ENCODE measurements at regions not wholly inside any gene's neighbourhood (a gene's known extent, or its start where the extent isn't known, plus 50 kb on each side); places are given as distances from the start of the nearest gene placed in this dataset.
"Not testable (repeated sequence)": the region's sequence is repeated elsewhere in the genome, so short reads cannot be mapped to it uniquely, and the experiment has no call there.

DNA sequence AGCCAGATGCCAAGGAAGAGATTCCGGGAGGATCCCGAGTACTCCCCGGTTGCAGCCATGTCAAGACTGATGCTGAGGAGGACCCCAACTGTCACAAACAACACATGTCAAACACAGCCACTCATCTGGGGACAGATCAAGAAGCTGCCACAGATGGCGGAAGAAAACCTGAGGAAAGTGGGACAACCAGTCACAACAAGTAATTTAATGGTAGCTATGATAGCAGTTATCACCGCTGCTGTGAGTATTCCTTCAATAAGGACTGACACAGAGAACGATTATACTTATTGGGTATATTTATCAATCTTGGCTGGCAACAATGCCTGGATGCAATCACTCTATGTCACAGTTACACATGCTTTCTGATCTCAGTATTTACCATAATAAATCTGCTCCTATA, 763.4 kb downstream of the DHX35 start:
- DNase-seq, result not testable (repeated sequence)

DNA sequence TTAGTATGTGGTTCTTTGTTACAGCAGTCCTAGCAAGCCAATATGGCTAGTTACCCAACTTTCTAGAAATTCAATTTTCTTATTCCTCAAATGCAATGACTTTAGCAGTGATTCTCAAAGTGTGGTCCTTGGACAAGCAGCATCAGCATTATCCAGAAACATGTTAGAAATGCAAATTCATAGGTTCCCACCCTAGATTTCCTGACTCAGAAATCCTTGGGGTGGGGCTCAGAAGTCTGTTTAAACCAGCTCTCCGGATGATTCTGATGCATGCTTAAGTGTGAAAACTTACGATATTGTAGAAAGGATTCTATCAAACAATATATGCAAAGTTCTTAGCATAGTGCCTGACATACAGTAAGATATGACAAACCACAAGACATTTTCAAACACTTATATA, 757.1 kb downstream of the DHX35 start:
- no peak for DNase-seq

DNA sequence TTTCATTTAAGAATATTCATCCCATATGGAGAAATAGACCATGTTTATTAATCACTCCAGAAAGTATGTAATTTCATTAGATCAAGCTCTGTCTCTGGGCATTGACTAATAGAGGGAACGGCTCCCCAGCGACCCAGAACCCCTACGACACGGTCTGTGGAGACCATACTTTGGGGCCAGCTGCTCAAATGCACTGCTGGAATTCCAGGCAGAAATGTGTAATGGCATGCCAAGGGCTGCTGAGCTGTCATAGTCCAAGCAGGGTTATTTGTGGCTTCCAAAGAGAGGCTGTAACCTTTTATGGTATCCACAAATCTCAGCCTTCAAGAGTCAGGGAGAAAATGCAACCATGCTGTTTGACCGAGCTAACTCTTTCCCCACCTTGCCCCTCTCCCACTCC, 755.8 kb downstream of the DHX35 start:
- no peak for DNase-seq

DNA sequence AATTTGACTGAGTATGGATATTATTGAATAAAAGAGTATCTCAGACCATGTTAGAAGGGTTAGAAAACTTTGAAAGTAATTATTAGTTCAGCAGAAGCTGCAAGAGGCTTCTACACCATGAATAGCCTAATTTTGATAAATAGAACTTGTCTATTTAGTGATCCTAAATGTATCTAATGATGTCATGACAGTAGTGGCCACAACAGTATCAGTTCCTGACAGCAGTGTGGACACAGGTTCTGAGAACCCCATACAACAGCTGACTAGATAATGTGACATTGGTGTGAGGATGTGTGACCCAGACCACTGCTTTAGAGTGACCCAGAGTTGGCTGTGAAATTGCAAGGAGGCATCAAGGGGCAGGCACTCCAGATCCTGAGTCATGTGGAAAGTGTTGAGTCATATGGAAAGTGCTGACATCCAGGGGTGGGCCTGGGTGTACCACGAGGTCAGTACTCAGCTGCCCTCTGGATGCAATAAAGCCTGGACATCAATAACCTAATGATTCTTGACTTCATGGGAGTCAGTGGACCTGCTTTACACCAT, 754.7 kb downstream of the DHX35 start:
- DNase-seq, result no peak

DNA sequence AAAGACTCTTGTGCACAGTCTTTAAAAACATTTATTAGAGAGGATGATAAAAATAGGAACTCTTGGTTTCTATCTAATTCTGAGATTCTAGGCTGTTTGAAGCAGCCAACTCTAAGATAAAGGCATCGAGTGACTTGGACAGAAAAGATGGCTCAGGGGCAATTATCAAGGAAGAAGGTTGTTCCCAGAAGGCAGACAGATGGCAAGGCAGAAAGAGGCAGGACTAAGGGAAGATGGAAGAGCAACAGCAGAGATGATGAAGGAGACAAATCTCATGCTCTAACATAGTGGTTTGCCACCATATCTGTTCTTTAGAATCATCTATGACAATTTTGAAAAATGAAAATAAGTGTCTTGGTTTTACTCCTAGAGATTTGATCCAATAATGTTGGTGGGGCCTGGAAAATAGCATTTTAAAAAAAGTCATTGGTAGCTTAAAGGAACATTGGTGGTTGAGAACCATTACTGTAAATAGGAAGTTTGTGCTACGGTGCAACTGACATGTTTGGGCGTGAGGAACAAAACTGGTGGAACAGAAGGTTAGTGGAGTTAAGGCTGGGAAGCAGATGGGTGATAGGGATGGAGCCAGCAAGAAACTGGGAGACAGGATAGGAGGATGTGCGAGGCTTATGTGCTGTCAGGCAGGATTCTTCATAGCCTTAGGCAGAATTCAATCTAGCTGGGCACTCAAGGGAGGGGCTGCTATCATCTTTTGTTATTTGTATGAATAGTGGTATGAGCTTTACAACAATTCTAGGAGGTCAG, 751.1 kb downstream of the DHX35 start:
- DNase-seq, result no peak

DNA sequence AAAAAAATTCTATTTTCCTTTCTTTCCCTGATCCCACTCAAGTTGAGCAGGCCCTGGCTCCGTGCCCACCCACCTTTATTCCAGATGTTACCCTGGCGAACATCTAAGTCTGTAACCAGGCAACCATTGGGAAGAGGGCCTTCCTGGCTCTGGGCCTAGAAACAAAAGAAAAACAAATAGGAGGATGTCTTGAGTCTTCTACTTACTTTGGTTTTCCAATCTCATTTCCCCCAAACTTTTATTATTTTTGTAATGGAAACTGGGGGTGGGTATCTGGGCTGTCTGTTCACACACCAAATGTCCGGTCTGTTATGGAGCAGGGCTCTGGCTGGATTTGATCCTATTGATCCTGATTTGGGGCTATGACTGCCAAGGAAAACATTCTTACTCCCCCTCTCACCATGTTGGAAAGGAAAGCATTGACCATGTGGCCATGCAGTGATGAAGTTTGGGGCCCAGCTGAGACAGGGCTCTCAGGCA, 744.1 kb downstream of the DHX35 start:
- DNase-seq, result no peak

DNA sequence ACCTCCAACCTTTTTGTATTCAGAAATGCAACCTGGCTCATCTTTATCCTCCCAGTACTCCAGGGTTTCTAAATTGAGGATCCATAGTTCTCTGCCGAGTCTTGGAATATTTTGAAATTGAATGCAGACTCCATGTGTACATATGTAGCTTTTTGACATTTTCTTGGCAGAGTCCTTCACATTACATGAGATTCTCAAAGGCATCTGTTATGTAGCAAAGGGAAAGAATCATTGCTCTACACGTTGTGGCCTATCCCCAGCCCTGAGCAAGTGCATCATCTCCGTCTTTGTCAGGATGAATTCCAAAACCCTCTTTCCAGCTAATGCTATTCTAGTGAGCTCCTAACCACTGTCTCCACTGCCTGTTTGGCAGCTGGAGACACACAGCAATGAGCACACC, 742.9 kb downstream of the DHX35 start:
- DNase-seq, result no peak

DNA sequence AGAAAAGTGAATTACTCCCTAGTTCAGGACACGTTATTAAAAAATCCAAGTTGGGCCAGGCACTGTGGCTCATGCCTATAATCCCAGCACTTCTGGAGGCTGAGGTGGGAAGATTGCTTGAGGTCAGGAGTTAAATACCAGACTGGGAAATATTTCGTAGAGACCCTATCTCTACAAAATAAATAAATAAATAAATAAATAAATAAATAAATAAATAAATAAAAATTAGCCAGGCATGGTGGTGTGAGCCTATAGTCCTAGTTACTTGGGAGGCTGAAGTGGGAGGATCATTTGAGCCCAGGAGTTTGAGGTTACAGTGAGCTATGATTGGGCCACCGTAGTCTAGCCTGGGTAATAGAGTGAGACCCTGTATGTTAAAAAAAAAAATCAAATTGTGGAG, 741.2 kb downstream of the DHX35 start:
- DNase-seq, result not testable (repeated sequence)

DNA sequence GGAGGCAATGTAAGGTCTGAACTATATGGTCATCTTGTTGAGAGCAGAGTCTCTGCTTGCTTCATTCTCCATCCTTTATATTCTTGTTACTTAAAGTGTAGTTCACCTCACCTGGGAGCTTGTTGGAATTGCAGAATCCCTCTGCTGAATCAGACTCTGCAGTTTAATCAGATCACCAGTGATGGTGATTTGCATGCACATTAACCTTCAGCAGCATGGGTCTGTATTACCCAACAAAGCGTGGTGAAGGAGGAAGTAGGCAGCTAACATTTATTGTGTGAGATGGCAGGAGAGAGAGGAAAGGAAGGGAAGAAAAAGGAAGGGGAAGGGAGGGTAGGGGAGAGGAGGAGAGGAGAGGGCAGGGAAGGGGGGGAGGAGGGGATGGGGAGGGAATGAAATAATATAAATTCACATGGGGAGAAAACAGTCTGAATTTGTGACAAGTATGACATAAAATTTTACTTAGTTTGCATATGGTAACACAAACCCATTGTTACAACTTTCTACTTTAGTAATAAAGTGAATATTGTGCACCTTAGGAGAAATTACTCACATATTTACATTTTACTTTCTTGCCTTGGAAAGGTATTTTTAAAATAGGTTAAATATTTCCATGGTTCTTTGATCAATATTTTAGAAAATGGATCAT, 740.7 kb downstream of the DHX35 start:
- DNase-seq, result no peak

DNA sequence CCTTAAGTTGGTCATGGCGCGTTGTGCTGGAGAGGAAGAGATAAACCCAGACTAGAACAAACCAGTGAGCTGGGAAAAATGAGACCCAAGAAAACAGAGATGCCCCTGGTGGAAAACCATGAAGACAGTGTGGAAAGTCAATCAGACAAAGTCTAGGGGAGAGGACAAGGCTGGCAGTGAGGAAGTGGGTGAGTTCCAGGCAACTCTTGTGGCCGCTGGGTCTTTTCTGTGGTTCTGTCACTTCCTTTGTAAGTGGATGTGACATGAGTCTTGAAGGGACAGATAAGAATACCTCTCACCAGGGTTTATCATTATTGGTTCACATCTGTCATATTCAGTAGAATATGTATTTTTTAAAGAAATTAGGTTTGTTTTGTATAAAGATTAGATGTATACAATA, 738.4 kb downstream of the DHX35 start:
- DNase-seq, result no peak

DNA sequence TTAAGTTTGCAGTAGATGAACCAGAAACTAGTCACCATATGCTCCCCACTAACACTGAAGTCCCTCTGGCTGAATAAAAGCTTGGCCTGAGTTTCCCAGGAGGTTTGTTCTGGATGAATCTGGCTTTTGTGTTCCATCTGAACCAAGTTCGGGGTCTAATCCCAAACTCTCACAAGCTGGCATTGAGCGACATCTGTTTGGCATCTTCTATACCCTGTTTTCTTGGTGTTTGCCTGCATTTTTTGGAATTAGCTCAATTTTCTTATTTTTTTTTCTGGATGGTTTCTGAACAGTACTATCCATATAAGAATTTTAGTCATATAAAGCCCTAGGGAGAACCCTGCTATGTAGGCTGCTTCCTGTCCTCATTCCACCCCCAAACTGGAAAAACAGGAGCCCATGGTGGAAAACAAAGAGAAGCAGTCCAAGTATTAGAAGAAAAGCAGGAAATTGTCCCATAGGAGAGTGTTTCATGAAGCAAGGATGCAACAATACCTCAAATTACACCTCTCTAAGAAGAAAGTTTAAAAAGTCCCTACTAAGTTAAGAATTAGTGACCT, 737.1 kb downstream of the DHX35 start:
- no peak for DNase-seq

DNA sequence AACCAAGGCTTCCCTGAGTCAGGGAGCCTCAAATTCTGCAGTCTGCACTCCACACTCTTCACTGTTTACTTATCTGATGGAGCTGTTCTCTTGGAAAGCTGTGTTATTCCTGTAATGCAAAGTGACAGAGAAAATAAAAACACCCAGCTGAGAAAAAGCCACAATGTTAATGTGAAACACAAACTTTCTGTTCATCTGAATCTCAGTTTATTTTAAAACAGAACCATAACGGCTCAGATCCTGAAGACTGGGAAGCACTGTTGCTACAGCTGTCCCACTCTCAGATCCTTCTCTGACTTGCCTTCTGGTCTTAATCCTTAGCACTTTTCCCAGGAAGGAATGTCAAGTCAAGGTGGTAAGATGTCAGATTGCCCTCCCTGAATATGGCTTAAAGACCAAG, 736.6 kb downstream of the DHX35 start:
- DNase-seq, result no peak

DNA sequence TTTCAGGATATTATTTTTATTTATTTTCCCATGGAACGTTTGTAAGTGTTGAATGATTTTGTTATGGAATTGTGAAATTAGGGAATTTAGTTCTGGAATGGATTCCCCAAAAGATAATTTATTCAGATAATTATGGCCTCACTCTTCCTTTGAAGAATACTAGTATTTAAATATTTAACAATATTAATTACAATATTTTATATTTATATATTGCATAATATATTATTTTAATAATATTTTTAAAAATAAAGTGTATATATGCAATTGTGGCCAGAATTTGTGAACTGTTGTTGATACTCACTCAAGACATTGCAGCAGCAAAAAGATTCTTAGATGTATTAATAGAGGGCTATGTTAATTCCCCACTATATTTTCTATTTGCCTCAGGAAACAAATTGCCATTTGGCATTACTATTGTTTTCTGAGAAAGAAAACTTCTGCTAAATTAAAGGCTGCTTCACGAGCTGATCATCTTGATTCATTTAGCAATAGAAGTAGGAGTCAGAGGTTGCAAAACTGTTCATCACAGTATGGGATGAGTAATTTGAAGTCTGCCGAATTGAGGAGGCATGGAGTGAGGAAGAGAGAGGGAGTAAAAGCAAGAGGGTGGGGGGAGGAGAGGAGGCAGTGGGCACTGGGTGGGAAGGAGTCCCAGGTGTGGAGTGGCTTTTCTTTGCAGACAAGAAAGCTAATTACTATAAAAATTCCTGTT, 729.2 kb downstream of the DHX35 start:
- no peak for DNase-seq

DNA sequence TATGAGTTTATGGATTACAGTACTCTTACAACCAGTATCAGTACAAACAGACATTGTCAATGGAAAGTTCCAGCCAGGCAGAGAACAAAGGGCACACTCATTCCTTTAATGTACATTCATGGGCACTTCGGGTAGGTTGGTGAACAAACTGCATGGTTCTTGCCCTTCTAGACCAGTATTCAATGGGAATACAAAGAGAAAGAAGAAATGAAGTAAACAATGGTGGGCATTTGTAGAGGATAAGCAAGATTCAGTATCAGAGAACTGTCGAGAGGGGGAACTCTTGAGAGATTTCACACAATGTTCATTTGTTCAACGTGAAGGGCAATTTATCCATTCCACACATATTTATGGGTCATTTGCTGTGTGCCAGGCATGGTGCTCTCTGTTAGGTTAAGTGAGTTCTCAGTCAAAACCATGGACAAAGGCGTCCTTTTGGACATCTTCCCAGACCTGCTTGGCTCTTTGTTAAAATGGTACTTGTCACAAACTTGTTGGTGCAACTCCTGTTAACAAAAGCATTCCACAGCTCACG, 714.8 kb downstream of the DHX35 start:
- DNase-seq, result no peak

DNA sequence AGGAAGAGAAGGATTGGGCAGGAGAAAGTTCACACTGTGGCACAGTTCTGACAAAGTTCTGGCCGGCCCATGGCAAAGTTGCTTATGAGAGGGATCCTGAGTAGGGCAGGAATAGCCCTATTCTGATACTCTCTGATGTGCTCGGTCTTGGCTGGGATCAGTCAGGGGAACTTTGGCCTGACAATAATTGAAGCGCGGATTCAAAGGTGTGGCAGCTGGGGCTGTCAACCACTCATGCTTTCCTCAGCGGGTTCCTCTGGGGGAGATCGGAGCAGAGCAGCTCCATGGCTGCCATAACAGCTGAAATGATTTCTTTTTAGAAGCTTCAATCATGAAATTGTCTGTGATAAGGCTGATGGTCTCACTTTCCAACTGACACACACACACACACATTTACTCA, 714.1 kb downstream of the DHX35 start:
- no peak for DNase-seq

DNA sequence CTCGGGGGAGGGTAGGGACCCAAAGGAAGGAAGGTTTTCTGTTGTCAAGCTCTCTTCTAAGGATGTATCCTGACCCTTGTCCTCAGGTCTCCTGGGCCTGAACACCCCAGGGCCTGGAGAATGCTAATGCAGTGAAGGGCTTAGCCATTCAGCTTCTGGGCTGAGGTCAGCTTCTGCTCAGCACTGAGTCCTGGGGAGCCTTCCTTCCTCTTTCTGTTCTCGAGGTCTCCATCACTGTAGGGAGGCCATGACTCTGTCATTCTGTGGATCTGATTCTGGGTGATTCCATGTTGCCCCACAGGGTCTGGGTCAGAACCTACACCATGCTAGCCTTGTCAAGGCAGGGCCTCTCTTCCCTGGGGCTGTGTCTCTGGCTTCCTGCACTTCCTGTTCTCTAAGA, 712.7 kb downstream of the DHX35 start:
- DNase-seq, result no peak

DNA sequence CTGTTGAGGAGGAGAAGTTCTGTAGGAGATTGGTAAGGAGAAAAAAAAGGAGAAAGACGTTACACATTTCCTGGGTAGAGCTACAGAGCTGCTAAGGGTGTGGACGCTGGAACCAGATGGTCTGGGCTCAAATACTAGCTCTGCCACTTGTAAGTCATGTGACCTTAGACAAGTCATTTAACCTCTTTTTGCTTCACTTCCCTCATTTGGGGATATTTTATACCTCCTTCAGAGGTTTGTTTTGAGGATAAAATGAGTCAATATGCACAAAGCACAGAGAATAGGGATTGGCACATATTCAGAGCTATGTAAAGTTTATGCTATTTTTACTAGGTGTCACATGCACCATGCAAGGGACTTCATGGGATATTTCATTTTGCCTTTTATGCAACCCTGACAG, 708.8 kb downstream of the DHX35 start:
- no peak for DNase-seq

DNA sequence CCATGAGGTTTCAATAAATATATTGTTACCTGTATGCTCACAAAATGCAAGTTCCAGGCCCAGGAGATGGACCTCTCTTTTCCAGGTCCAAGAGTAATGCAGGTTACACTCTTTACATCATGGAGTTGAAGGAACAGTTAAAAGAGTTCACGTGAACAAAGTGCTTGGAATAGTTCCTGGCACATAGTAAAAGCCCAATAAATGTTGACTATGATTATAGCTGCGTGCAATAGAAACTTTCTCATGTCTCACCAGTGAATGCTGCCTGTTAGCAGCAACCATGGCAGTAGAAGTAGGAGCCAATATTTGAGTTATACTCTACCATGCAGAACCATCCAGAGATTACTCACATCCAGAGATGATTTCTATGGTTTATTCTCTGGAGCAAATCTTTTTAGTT, 707.5 kb downstream of the DHX35 start:
- DNase-seq, result no peak

DNA sequence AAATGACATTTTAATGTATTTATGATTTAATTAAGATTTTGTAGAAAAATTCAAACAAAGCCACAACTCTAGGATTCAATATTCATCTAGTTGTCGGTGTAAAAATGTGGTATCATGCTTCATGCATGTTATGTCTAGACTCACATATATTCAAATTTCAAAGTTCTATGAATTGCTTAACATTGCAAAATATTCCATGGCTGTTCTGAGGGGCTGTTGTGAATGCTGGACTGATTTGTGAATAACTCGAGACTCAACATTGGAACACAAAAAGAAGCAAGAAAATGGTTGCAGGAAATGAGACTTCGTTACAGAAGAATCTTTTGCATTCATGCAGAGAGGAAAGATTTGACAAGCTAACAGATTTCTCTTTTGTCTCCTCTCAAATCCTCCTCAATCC, 705.9 kb downstream of the DHX35 start:
- no peak for DNase-seq

DNA sequence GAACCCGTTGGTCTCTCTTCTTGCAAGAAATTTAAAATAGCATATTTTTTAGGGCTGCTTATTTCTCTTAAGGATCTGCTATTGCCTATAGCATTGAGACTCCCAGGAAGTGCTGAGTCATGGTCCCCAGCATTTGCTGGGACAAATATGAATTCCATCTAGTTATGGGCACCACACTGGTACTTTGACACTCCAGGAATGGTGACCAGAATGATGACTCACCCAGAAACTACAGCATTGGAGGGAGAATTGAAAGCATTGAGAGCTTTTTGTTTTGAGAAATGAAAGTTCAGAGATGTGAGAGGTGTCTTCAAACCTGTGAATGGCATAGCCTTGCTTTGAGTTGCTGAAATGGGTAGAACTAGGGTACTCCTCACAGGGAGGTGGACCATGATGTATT, 699.7 kb downstream of the DHX35 start:
- DNase-seq, result no peak

DNA sequence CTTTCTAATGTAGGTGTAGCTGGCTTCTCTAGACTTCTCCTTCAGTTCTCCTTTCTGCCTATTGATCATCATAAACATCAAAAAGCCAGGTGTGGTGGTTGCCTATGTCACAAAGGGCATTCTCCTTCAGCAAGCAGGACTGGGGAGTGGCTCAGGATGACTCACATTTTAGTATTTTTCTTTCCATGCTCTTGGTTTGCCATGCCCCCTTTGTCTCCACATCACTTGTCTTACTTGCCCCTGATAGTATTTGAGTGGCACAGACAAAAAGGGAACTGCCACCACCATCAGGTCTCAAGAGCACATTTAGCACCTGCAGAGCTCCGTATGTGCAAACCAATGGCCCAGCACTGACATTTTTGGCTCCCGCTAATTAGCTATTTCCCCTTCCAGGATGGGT, 698.8 kb downstream of the DHX35 start:
- DNase-seq, result no peak

DNA sequence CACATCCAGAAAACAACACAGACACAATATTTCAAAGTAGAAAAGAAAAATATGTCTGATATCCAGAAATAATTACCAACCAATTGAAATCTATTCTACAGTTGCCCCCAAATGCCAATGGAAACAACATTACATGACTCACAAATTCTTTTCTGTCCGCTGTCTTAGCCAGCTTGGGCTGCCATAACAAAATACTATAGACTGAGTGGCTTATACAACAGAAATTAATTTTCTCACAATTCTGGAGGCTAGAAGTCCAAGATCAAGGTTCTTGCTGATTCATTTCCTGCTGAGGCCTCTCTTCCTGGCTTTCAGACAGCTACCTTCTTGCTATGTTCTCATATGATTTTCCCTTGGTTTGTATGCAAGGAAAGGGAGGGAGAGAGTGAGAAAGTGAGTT, 698.1 kb downstream of the DHX35 start:
- DNase-seq, result no peak

All from activated CD4-positive, alpha-beta T cell treated with anti-CD3 and anti-CD28 coated beads for 48 hours (primary cell).